Cortex of kidney (tissue), 1 donor: ENCODE measurements at regions not wholly inside any gene's neighbourhood (a gene's known extent, or its start where the extent isn't known, plus 50 kb on each side); places are given as distances from the start of the nearest gene placed in this dataset.

ENCODE experiments used
- DNase-seq: peaks from one replicate; lab custom pipeline; 2025; lab: John Stamatoyannopoulos, UW

- no peak for DNase-seq
Observed at GRCh38 chr3:72232331-72232730, 447.4 kb upstream of the PROK2 start.

GRCh38 chr3:72231439-72232196 lies 446.7 kb upstream of the PROK2 start:
- DNase-seq = no peak

- no peak for DNase-seq
Observed at GRCh38 chr3:72230774-72231379, 445.9 kb upstream of the PROK2 start.

DNA sequence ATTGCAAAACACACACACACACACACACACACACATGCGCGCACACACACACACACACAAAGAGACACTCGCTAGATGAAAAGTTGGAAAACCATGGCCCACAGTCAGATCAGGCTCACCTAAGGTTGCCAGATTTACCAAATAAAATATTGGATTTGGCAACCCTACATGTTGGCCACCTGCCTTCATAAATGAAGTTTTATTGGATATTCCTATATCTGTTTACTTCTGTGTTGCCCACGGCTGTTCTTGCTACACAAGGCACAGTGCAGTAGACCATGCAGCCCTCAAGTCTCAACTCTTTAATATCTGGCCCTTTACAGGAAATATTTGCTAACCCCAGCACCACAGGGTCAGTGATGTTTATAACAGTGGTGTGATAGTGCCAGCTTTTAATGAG lies 445.0 kb upstream of the PROK2 start:
- DNase-seq = no peak

GRCh38 chr3:72227486-72228070 lies 442.6 kb upstream of the PROK2 start:
- no peak for DNase-seq

GRCh38 chr3:72224804-72225509 lies 440.0 kb upstream of the PROK2 start:
- DNase-seq = no peak

- no peak for DNase-seq
Observed at GRCh38 chr3:72223628-72224027, 438.7 kb upstream of the PROK2 start.

GRCh38 chr3:72223116-72223515 lies 438.2 kb upstream of the PROK2 start:
- DNase-seq = no peak

- DNase-seq = no peak
Observed at GRCh38 chr3:72222410-72222809, 437.5 kb upstream of the PROK2 start.

GRCh38 chr3:72220946-72221345 lies 436.0 kb upstream of the PROK2 start:
- DNase-seq = no peak

DNA sequence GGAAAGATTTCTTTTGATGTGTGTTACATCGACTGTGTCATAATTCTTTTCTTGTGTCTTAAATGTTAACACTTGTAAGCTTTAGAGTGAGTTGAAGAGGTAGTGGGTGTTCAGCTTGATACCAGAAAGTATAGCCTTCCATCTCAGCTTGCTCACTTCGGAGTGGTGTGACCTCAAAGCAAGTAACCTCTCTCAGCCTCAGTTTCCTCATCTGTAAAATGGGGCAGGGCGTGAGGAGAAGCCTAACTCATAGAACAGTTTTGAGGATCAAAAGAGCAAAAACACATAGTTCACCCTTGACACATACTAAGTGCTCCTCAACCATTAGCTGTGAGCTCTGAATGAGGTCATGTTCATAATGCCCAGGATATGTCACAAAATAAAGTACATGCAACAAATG lies 434.8 kb upstream of the PROK2 start:
- no peak for DNase-seq

DNA sequence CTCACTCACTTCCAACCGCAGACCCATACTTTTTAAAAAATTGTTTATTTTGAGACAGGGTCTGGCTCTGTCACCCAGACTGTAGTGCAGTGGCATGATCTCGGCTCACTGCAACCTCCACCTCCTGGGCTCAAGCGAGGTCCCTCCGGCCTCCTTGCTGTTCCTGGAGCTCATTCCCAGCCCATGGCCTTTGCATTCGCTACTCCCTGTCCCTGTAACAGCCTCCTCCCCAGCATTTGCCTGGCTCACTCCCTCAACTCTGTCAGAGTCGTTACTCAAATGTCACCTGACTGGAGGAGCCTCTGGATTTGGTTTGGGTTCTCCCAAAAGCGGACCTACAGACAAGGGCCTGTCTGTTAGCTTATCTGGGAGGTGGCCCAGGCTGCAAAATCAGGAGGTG lies 432.6 kb upstream of the PROK2 start:
- no peak for DNase-seq

GRCh38 chr3:72214066-72214951 lies 429.4 kb upstream of the PROK2 start:
- no peak for DNase-seq

DNA sequence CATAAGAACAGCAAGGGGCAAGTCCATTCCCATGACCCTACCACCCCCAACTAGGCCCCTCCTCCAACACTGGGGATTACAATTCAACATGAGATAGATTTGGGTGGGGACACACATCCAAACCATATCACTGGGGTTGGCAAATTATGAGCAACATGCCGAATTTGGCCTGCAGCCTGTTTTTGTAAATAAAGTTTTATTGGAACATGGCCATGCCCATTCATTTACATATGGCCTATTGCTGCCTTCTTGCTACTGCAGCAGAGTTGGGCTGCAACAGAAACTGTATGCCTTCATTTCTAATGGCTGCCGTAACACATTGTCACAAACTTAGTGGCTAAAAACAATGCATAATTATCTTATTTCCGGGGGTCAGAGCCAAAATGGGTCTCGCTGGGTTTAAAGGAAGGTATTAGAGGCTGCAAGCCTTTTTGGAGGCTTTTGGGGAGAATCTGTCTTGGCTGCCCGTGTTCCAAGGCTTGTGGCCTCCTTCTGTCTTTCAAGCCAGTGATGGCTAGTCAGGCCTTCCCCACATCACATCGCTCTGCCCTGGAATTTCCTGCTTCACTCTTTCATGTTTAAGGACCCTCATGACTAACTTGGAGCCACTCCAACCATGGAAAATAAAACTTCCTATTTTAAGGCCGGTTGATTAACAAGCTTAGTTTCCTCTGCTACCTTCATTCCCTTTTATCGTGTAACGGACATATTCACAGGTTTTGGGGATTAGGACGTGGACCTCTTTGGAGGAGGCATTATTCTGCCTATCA lies 428.5 kb upstream of the PROK2 start:
- no peak for DNase-seq

DNA sequence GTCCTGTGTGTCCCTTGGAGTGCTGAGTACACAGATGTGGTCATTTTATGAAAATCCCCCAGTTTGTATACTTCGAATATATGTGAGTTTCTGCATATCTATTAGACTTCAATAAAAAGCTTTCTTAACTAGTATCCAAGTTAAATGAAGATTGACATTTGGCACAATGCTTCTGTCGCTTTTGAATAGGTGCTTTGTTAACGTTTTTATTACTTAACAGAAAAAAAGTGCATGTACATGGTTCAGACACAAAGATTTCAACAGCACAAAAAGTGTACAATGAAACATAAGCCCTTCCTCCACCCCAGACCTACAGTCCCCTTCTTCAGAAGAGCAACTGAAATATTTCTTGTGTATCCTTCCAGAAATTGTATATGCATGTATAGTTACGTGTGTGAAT lies 427.4 kb upstream of the PROK2 start:
- no peak for DNase-seq

- no peak for DNase-seq
Observed at GRCh38 chr3:72210261-72210660, 425.3 kb upstream of the PROK2 start.

- DNase-seq = no peak
Observed at GRCh38 chr3:72205297-72205826, 420.4 kb upstream of the PROK2 start.

- no peak for DNase-seq
Observed at GRCh38 chr3:72204452-72204851, 419.5 kb upstream of the PROK2 start.

DNA sequence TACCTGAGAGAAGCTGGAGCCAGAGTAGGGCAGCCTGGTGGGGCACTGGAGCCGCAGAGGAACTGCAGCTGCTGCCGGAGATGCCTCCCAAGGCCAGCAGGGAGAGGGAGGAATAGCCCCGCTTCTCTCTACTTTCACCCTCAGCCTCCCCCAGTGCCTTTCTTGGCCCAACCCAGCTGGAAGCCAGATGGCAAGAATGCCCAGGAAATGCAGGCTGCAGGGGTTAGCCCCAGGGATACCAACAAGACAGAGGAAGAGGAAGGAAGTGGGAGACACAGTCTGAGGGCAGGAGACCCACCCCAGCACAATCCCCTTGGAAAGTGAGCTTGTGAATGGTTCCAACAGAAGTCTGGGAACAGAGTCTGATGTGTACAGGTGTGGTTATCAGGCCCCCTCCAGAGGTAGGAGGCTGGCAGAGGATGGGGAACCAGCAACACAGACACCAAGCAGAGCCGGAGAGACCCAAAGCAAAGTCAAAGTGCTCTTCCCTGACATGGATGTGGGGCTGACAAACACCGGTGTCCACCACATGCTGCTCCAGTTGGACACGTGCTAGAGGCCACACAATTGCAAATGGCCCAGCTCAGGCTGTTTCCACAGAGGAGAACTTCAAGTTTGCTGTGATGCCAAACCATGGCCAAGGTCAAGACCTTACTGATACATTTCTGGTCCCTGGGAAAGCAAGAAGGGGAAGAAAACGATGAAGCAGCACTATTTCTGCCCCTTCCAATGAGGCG lies 418.8 kb upstream of the PROK2 start:
- DNase-seq = no peak

DNA sequence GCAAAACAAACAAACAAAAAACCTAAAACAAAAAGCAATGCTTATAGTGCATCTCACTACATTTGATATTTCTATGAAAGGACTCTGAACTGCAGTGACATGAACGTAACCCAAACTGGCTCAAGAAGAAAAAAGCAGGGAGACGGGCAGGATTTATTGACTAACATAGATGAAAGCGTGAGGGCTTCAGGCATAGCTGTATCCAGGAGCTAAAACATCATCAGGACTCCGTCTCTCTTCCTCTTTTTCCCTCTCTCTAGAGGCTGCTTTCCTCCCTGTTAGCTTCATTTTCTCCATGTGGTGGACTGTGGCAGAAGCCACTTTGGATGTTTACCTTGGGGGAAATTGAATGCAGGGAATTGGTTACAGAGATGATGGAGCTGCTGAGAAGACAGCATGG lies 418.2 kb upstream of the PROK2 start:
- DNase-seq = no peak
